ENCODE measurements at regions not wholly inside any gene's neighbourhood (a gene's known extent, or its start where the extent isn't known, plus 50 kb on each side); places are given as distances from the start of the nearest gene placed in this dataset.

DNA sequence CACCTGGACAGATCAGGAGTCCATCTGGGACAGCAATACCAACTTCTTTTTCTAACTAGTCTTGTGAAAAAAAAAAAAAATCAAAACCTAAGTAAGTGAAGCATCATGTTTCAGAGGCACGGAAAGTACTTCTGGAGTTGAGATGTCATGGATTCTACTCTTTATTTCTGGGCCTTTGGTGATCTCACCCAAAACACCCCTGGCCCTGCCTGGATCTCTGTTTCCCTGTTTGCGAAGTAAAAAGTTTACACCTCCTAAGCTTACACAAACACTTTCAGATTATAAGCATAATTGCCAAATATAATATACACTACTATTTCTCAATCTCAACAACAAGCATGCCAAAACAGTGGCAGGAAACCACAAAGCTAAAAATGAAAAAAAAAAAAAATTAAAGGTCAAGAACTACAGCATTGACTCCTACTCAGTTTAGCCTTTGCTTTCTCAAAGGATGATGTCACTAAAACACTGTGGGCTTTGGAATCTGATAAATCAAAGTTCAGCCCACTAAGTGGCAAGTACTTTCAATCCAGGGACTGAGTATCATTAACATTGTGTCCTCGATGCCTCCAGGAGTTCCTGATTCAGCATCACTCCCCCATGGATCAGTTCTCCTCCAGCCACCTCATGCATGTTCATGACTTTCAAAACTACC is 291.9 kb downstream of the NFIB start:
- H3K9me3 ChIP-seq (ENCODE audit: control insufficient read depth, low read depth, low read length), result no peaks in the 10 kb centered on the region
- H2AFZ ChIP-seq (ENCODE audit: low read length), result no peak overlapping the region
- H3K18ac ChIP-seq (ENCODE audit: insufficient read length, low read depth, low read length), result no peak overlapping the region
- H2BK120ac ChIP-seq (ENCODE audit: low read depth, low read length, poor library complexity, severe bottlenecking), result no peak overlapping the region
- H3K4ac ChIP-seq (ENCODE audit: low read depth, low read length), result no peak overlapping the region
- no peaks in the 10 kb centered on the region for H3K23me2 ChIP-seq (ENCODE audit: insufficient read length, low read depth, low read length, poor library complexity, severe bottlenecking)
- no peak overlapping the region for H3K9ac ChIP-seq (ENCODE audit: extremely low read depth, insufficient read length, low read length)
- Mint-ChIP-seq H3K27me3 (ENCODE audit: low read depth) (no peaks in the 10 kb centered on the region), H3K36me3 (ENCODE audit: insufficient read depth in 1 of 3, low read depth in 3 of 3) (no peaks in the 10 kb centered on the region; a peak in 1 of 7 replicates), H3K27ac (no peak overlapping the region), H3K9me3 (no peaks in the 10 kb centered on the region; a peak in 1 of 5 replicates), H3K4me1 (peaks cover 3% of the 10 kb centered on the region in 2 experiments), H3K4me3 (no peak overlapping the region)
- no peak for DNase-seq
- WGBS (ENCODE audit: extremely low coverage, insufficient read length, low lambda C conversion rate), result no CpG with 5 or more reads among the region's 3 CpGs
- H3K4me1 ChIP-seq (ENCODE audit: insufficient read depth, low read length), result peaks cover under 1% of the 10 kb centered on the region; the same call in 1 of the 2 replicates
- no peak overlapping the region for H3K56ac ChIP-seq (ENCODE audit: insufficient read length, low read depth, low read length)
- H2AK5ac ChIP-seq (ENCODE audit: insufficient read length, low read length), result no peak overlapping the region
- no peaks in the 10 kb centered on the region for H4K20me1 ChIP-seq (ENCODE audit: control insufficient read depth, insufficient read depth, insufficient read length)
- H2BK20ac ChIP-seq (ENCODE audit: low read depth, low read length, poor library complexity, severe bottlenecking), result no peak overlapping the region
- H2BK12ac ChIP-seq (ENCODE audit: insufficient read length, low read depth, low read length), result no peak overlapping the region
- no peak overlapping the region for H3K4me2 ChIP-seq (ENCODE audit: insufficient read depth, insufficient read length, low read length)
- no peaks in the 10 kb centered on the region for H3K79me1 ChIP-seq (ENCODE audit: insufficient read depth, low read depth, low read length, poor library complexity, severe bottlenecking)
- no peak overlapping the region for H4K91ac ChIP-seq (ENCODE audit: insufficient read length, low read depth, low read length)
- no peaks in the 10 kb centered on the region for H3K79me2 ChIP-seq (ENCODE audit: insufficient read depth, low read length)
- no peak overlapping the region for H2BK5ac ChIP-seq (ENCODE audit: insufficient read length, low read length)
- H3T11ph ChIP-seq (ENCODE audit: low read length), result no peak overlapping the region
- no peak overlapping the region for H3K14ac ChIP-seq (ENCODE audit: insufficient read depth, low read length)
- no peak overlapping the region for H3K27ac ChIP-seq (ENCODE audit: insufficient read length, low read depth, low read length)
- no peak overlapping the region for H4K8ac ChIP-seq (replicated peaks; ENCODE audit: insufficient read length, low read depth, low read length)
- no peak overlapping the region for H4K5ac ChIP-seq (ENCODE audit: insufficient read length, low read depth, low read length)
- no peaks in the 10 kb centered on the region for H3K27me3 ChIP-seq (ENCODE audit: insufficient read depth, low read length)
- H3K23ac ChIP-seq (ENCODE audit: insufficient read length, low read depth, low read length), result no peak overlapping the region
- H2BK15ac ChIP-seq (ENCODE audit: low read depth, low read length), result no peak overlapping the region
- TF ChIP-seq, protein P1, sequence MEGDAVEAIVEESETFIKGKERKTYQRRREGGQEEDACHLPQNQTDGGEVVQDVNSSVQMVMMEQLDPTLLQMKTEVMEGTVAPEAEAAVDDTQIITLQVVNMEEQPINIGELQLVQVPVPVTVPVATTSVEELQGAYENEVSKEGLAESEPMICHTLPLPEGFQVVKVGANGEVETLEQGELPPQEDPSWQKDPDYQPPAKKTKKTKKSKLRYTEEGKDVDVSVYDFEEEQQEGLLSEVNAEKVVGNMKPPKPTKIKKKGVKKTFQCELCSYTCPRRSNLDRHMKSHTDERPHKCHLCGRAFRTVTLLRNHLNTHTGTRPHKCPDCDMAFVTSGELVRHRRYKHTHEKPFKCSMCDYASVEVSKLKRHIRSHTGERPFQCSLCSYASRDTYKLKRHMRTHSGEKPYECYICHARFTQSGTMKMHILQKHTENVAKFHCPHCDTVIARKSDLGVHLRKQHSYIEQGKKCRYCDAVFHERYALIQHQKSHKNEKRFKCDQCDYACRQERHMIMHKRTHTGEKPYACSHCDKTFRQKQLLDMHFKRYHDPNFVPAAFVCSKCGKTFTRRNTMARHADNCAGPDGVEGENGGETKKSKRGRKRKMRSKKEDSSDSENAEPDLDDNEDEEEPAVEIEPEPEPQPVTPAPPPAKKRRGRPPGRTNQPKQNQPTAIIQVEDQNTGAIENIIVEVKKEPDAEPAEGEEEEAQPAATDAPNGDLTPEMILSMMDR (conservative IDR thresholded peaks at IDR 0.05), result no peak
